Activated B cell treated with CpG ODN at 0.5 μM for 24 hours (primary cell): ENCODE measurements at regions not wholly inside any gene's neighbourhood (a gene's known extent, or its start where the extent isn't known, plus 50 kb on each side); places are given as distances from the start of the nearest gene placed in this dataset.

Experiments used
- ATAC-seq: fragments of 200-7000 bp; cut with Tn5 transposase; one replicate; pipeline ENCODE4 v1.10.0; 2021; ENCODE audit warnings: low read depth, mild to moderate bottlenecking, moderate library complexity
- CTCF ChIA-PET: fragments of 350-600 bp; sonication (Branson Sonifier 250); formaldehyde crosslinking; loops from one replicate; lab custom pipeline; 2021; ENCODE audit warnings: antibody characterized with exemption; lab: Charles Lee
- POLR2A ChIA-PET: fragments of 350-600 bp; sonication (Branson Sonifier 250); formaldehyde crosslinking; loops from one replicate; lab custom pipeline; 2021; ENCODE audit warnings: antibody characterized with exemption; lab: Charles Lee
- DNase-seq: peaks from one replicate; pipeline ENCODE4 v3.0.0; 2022
- H3K27ac Mint-ChIP-seq: one replicate; pipeline ENCODE4 v1.8.0; 2020; ENCODE audit warnings: mixed read lengths
- H3K27me3 Mint-ChIP-seq: one replicate; pipeline ENCODE4 v1.8.0; 2021; ENCODE audit warnings: mixed read lengths
- H3K36me3 Mint-ChIP-seq: one replicate; pipeline ENCODE4 v1.8.0; 2021; ENCODE audit warnings: low read depth, mixed read lengths
- H3K4me1 Mint-ChIP-seq: one replicate; pipeline ENCODE4 v1.8.0; 2021; ENCODE audit warnings: mixed read lengths
- H3K4me3 Mint-ChIP-seq: one replicate; pipeline ENCODE4 v1.8.0; 2020; ENCODE audit warnings: mild to moderate bottlenecking, mixed read lengths
- H3K9me3 Mint-ChIP-seq: one replicate; pipeline ENCODE4 v1.8.0; 2020; ENCODE audit warnings: mixed read lengths
- intact Hi-C: fragments of 100-400 bp; cut with micrococcal nuclease; formaldehyde crosslinking; loops from one replicate; pipeline ENCODE4 v1.15.1; 2024
- TF ChIP-seq, protein P1 (sequence below): fragments of 200-600 bp; IDR thresholded peaks from one replicate; pipeline ENCODE4 v1.8.0; 2022; ENCODE audit warnings: antibody characterized with exemption, mild to moderate bottlenecking

DNA sequence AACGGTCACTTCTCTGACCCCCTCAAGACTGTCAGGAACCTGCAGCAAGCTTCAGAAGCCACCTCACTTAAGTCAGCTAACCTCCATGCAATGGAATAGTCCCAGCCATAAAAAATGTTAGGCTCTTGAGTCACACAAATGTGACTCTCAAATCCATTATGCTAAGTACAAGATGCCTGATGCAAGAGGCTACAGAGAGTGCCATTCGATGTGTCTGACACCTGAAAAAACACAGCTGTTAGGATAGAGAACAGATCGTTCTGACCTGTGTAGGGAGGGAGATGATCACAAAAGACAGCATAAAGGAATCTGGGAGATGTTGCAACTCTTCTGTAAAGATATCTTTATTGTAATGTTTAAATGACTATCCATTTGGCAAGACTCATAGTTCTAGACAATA is 712.4 kb downstream of the TBC1D22A start:
- Mint-ChIP-seq H3K27me3 (peaks cover 1% of the 10 kb centered on the region), H3K27ac (no peak overlapping the region), H3K4me1 (peaks cover 4% of the 10 kb centered on the region), H3K9me3 (no peaks in the 10 kb centered on the region), H3K36me3 (no peaks in the 10 kb centered on the region), H3K4me3 (no peak overlapping the region)
- ChIA-PET CTCF (no interaction called here), POLR2A (no interaction called here)
- TF ChIP-seq, protein P1, sequence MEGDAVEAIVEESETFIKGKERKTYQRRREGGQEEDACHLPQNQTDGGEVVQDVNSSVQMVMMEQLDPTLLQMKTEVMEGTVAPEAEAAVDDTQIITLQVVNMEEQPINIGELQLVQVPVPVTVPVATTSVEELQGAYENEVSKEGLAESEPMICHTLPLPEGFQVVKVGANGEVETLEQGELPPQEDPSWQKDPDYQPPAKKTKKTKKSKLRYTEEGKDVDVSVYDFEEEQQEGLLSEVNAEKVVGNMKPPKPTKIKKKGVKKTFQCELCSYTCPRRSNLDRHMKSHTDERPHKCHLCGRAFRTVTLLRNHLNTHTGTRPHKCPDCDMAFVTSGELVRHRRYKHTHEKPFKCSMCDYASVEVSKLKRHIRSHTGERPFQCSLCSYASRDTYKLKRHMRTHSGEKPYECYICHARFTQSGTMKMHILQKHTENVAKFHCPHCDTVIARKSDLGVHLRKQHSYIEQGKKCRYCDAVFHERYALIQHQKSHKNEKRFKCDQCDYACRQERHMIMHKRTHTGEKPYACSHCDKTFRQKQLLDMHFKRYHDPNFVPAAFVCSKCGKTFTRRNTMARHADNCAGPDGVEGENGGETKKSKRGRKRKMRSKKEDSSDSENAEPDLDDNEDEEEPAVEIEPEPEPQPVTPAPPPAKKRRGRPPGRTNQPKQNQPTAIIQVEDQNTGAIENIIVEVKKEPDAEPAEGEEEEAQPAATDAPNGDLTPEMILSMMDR = no peak
- intact Hi-C loops = no loop called here
- ATAC-seq (no peak), DNase-seq (no peak)

GRCh38 chr22:47474464-47474863 is 712.0 kb downstream of the TBC1D22A start:
- ATAC-seq (no peak), DNase-seq (no peak)
- H3K4me3 Mint-ChIP-seq = no peak overlapping the region
- H3K27me3 Mint-ChIP-seq = peaks cover 1% of the 10 kb centered on the region
- ChIA-PET POLR2A (no interaction called here), CTCF (no interaction called here)
- no peak overlapping the region for H3K27ac Mint-ChIP-seq
- TF ChIP-seq, protein P1 = no peak
- no peaks in the 10 kb centered on the region for H3K36me3 Mint-ChIP-seq
- no peaks in the 10 kb centered on the region for H3K9me3 Mint-ChIP-seq
- intact Hi-C loops = no loop called here
- peaks cover 4% of the 10 kb centered on the region for H3K4me1 Mint-ChIP-seq

- Mint-ChIP-seq H3K27me3 (peaks cover 1% of the 10 kb centered on the region), H3K4me3 (no peak overlapping the region), H3K36me3 (no peaks in the 10 kb centered on the region), H3K27ac (no peak overlapping the region), H3K9me3 (no peaks in the 10 kb centered on the region), H3K4me1 (peaks cover 4% of the 10 kb centered on the region)
- intact Hi-C loops = no loop called here
- TF ChIP-seq, protein P1 = no peak
- DNase-seq (no peak), ATAC-seq (no peak)
- ChIA-PET CTCF (no interaction called here), POLR2A (no interaction called here)
These were observed 710.2 kb downstream of the TBC1D22A start for GRCh38 chr22:47472636-47473035.

- TF ChIP-seq, protein P1 = no peak
- ChIA-PET CTCF (no interaction called here), POLR2A (no interaction called here)
- Mint-ChIP-seq H3K4me3 (no peak overlapping the region), H3K36me3 (no peaks in the 10 kb centered on the region), H3K9me3 (peaks cover 6% of the 10 kb centered on the region), H3K27me3 (peaks cover 3% of the 10 kb centered on the region), H3K27ac (no peak overlapping the region), H3K4me1 (peaks cover 4% of the 10 kb centered on the region)
- no peak for ATAC-seq
- intact Hi-C loops = no loop called here
- no peak for DNase-seq
These were observed 709.0 kb downstream of the TBC1D22A start for GRCh38 chr22:47471406-47471805.

DNA sequence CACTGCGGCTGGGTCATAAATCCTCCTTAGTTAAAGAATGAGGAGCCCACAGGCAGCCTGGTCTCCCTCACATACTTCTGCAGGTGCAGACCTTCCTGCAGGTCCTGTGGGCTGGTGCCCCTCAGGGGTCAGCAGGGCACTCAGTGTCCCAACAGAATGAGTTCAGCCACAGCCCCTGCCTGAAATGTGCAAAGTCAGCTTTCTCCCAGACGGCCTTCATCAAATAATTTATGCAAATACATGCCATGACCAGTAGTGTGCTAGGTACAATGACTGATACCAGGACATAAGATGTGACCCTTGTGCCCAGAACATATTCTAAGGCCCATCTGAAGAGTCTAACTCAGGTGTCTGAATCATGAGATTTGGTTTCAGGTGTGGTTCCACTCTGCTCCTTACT is 703.4 kb downstream of the TBC1D22A start:
- Mint-ChIP-seq H3K27ac (no peak overlapping the region), H3K9me3 (peaks cover 7% of the 10 kb centered on the region), H3K4me1 (no peaks in the 10 kb centered on the region), H3K36me3 (no peaks in the 10 kb centered on the region), H3K27me3 (peaks cover 2% of the 10 kb centered on the region), H3K4me3 (no peak overlapping the region)
- TF ChIP-seq, protein P1 = no peak
- POLR2A ChIA-PET = no interaction called here
- ATAC-seq (no peak), DNase-seq (no peak)
- CTCF ChIA-PET = no interaction called here
- intact Hi-C loops = no loop called here
